ENCODE measurements at regions not wholly inside any gene's neighbourhood (a gene's known extent, or its start where the extent isn't known, plus 50 kb on each side); places are given as distances from the start of the nearest gene placed in this dataset.

DNA sequence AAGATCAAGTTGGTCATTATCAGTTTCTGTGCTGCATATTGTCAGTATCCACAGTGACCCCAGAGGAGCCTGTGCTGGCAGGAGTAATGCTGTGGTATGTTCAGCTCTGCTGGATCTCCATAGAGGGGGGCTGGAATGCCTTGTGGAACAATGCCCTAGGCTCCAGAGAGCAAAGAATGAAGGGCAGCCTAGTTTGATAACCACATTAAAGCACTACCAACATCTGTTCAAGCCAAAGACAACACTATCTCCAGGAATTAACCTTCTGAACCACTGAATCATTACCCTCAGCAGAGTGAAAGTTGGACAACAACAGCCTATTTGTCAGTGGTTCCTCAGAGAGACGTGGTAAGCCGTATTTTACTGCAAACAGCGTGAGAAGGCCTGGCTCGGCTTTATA lies 192.3 kb upstream of the CXorf66 start:
- H3K9me3 ChIP-seq (ENCODE audit: control insufficient read depth, insufficient read depth, low read depth, low read length) = no peaks in the 10 kb centered on the region
- no peak overlapping the region for H3K4me3 ChIP-seq (ENCODE audit: low read depth in 2 of 2, low read length in 2 of 2)
- H3K27ac ChIP-seq (ENCODE audit: low read length) = no peak overlapping the region
- TF ChIP-seq SIN3A (IDR thresholded peaks at IDR 0.05; ENCODE audit: borderline replicate concordance, insufficient read depth, low read depth, low read length) = no peak
- no peak for TF ChIP-seq CTCF (IDR thresholded peaks at IDR 0.05)
- TF ChIP-seq TCF7L2 (IDR thresholded peaks at IDR 0.05; ENCODE audit: low read depth, low read length) = no peak
- no peak for TF ChIP-seq REST (IDR thresholded peaks at IDR 0.05; ENCODE audit: insufficient read depth in 1 of 2, low read depth in 2 of 2, low read length in 1 of 2)
- TF ChIP-seq POLR2AphosphoS5 (IDR thresholded peaks at IDR 0.05; ENCODE audit: low read depth, low read length) = no peak
- ATAC-seq (no peak), DNase-seq (ENCODE audit: low read depth, low spot score) (no peak)
- no peaks in the 10 kb centered on the region for H3K4me1 ChIP-seq (ENCODE audit: control insufficient read depth, insufficient read depth, low read length)
- no peaks in the 10 kb centered on the region for H3K27me3 ChIP-seq (ENCODE audit: control insufficient read depth, insufficient read depth, low read length)
- in situ Hi-C loops (cut with HindIII; ENCODE audit: low pct_unique_long_range_greater_than_20kb, low sequenced_read_pairs) (no loop called here), intact Hi-C loops (cut with micrococcal nuclease; ENCODE audit: unreplicated experiment) (no loop called here)
- no TSS peak for BruUV-seq (replicated peaks)
- H3K36me3 ChIP-seq (ENCODE audit: control insufficient read depth, insufficient read depth, low read length) = no peaks in the 10 kb centered on the region
- ChIA-PET CTCF (no interaction called here), POLR2A (no interaction called here)

- ChIA-PET CTCF (no interaction called here), POLR2A (interaction anchor here (1.1 kb wide), 1 partner anchor 68 kb away, joined by 3 read pairs; no protein-coding TSS in a partner anchor)
- Histone ChIP-seq H3K27me3 (ENCODE audit: control insufficient read depth, insufficient read depth, low read length) (no peaks in the 10 kb centered on the region), H3K9me3 (ENCODE audit: control insufficient read depth, insufficient read depth, low read depth, low read length) (no peaks in the 10 kb centered on the region), H3K4me3 (ENCODE audit: low read depth in 2 of 2, low read length in 2 of 2) (no peak overlapping the region), H3K27ac (ENCODE audit: low read length) (no peak overlapping the region), H3K36me3 (ENCODE audit: control insufficient read depth, insufficient read depth, low read length) (no peaks in the 10 kb centered on the region), H3K4me1 (ENCODE audit: control insufficient read depth, insufficient read depth, low read length) (no peaks in the 10 kb centered on the region)
- intact Hi-C loops (cut with micrococcal nuclease; ENCODE audit: unreplicated experiment) (no loop called here), in situ Hi-C loops (cut with HindIII; ENCODE audit: low pct_unique_long_range_greater_than_20kb, low sequenced_read_pairs) (no loop called here)
- TF ChIP-seq SIN3A (IDR thresholded peaks at IDR 0.05; ENCODE audit: borderline replicate concordance, insufficient read depth, low read depth, low read length) = no peak
- no peak for TF ChIP-seq TCF7L2 (IDR thresholded peaks at IDR 0.05; ENCODE audit: low read depth, low read length)
- no peak for TF ChIP-seq POLR2AphosphoS5 (IDR thresholded peaks at IDR 0.05; ENCODE audit: low read depth, low read length)
- TF ChIP-seq CTCF (IDR thresholded peaks at IDR 0.05) = no peak
- TF ChIP-seq REST (IDR thresholded peaks at IDR 0.05; ENCODE audit: insufficient read depth in 1 of 2, low read depth in 2 of 2, low read length in 1 of 2) = no peak
- ATAC-seq = no peak
- DNase-seq (ENCODE audit: low read depth, low spot score) = no peak
- no TSS peak for BruUV-seq (replicated peaks)
Observed at GRCh38 chrX:140157143-140157542, 191.8 kb upstream of the CXorf66 start.
